ENCODE measurements at regions not wholly inside any gene's neighbourhood (a gene's known extent, or its start where the extent isn't known, plus 50 kb on each side); places are given as distances from the start of the nearest gene placed in this dataset.

GRCh38 chr14:53384536-53384935 is 231.4 kb upstream of the DDHD1 start:
- TF ChIP-seq, protein P1, sequence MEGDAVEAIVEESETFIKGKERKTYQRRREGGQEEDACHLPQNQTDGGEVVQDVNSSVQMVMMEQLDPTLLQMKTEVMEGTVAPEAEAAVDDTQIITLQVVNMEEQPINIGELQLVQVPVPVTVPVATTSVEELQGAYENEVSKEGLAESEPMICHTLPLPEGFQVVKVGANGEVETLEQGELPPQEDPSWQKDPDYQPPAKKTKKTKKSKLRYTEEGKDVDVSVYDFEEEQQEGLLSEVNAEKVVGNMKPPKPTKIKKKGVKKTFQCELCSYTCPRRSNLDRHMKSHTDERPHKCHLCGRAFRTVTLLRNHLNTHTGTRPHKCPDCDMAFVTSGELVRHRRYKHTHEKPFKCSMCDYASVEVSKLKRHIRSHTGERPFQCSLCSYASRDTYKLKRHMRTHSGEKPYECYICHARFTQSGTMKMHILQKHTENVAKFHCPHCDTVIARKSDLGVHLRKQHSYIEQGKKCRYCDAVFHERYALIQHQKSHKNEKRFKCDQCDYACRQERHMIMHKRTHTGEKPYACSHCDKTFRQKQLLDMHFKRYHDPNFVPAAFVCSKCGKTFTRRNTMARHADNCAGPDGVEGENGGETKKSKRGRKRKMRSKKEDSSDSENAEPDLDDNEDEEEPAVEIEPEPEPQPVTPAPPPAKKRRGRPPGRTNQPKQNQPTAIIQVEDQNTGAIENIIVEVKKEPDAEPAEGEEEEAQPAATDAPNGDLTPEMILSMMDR (IDR thresholded peaks at IDR 0.05), result no peak
- TF ChIP-seq EZH2 (IDR thresholded peaks at IDR 0.05; ENCODE audit: borderline replicate concordance, insufficient read depth, low read depth, low read length, poor library complexity, severe bottlenecking), result no peak

Measured in B cell (primary cell).